Suprapubic skin (tissue), 4 donors: ENCODE measurements at regions not wholly inside any gene's neighbourhood (a gene's known extent, or its start where the extent isn't known, plus 50 kb on each side); places are given as distances from the start of the nearest gene placed in this dataset.

Experiments used
- DNase-seq, 2 donors: peaks; one replicate each; pipeline ENCODE4 v3.0.0-alpha.2; 2019; ENCODE audit warnings: low spot score in 2 of 2
- H3K27ac ChIP-seq: fragments of 200-600 bp; sonication (generic); one replicate; pipeline ENCODE4 v1.5.1; 2019
- H3K27me3 ChIP-seq: fragments of 200-600 bp; sonication (generic); one replicate; pipeline ENCODE4 v1.5.1; 2019
- H3K36me3 ChIP-seq: fragments of 200-600 bp; sonication (generic); one replicate; pipeline ENCODE4 v1.5.1; 2019
- H3K4me1 ChIP-seq: fragments of 200-600 bp; sonication (generic); one replicate; pipeline ENCODE4 v1.5.1; 2019
- H3K4me3 ChIP-seq: fragments of 200-600 bp; sonication (generic); one replicate; pipeline ENCODE4 v1.5.1; 2019; ENCODE audit warnings: mild to moderate bottlenecking
- H3K9me3 ChIP-seq: fragments of 200-600 bp; sonication (generic); one replicate; pipeline ENCODE4 v1.5.1; 2019
- CTCF ChIP-seq, 2 donors: fragments of 200-600 bp in 1 of 2; fragments of 450-650 bp in 1 of 2; sonication (generic) in 1 of 2; IDR thresholded peaks; one replicate each; pipeline ENCODE4 v1.5.1; 2016 to 2019; ENCODE audit warnings: antibody characterized with exemption in 2 of 2, mild to moderate bottlenecking in 1 of 2, moderate library complexity in 1 of 2
- EP300 ChIP-seq: sonication (generic); formaldehyde crosslinking; IDR thresholded peaks from one replicate; pipeline ENCODE4 v1.6.1; 2017; ENCODE audit warnings: antibody characterized with exemption
- POLR2A ChIP-seq, 2 donors: fragments of 450-650 bp; IDR thresholded peaks; one replicate each; pipeline ENCODE4 v1.6.1; 2017; ENCODE audit warnings: antibody characterized with exemption in 2 of 2, mild to moderate bottlenecking in 2 of 2, moderate library complexity in 2 of 2
- POLR2AphosphoS5 ChIP-seq, 3 donors: sonication (generic); formaldehyde crosslinking; IDR thresholded peaks; one replicate each; pipeline ENCODE4 v1.6.1; 2017; ENCODE audit warnings: antibody characterized with exemption in 3 of 3
- WGBS: methylation state at CpG from one replicate; pipeline ENCODE4 v1.1.5; 2018; 5-methylcytosine and 5-hydroxymethylcytosine counted together

- DNase-seq = no peak
- no peaks in the 10 kb centered on the region for H3K9me3 ChIP-seq
- H3K27me3 ChIP-seq = no peaks in the 10 kb centered on the region
- WGBS = 42% methylated on average over 3 of the region's 3 CpGs
- peak overlapping the region; percentile 46 for H3K27ac ChIP-seq
- H3K4me3 ChIP-seq = no peak overlapping the region
- no peaks in the 10 kb centered on the region for H3K36me3 ChIP-seq
- TF ChIP-seq EP300 (no peak), CTCF (IDR thresholded peaks at IDR 0.05) (no peak), POLR2A (IDR thresholded peaks at IDR 0.05) (no peak)
- H3K4me1 ChIP-seq = peaks cover 17% of the 10 kb centered on the region
These were observed 179.5 kb downstream of the SMIM20 start for GRCh38 chr4:26093551-26093950.

GRCh38 chr4:26094076-26094475 lies 180.1 kb downstream of the SMIM20 start:
- no peak for TF ChIP-seq EP300
- no peak for TF ChIP-seq CTCF (IDR thresholded peaks at IDR 0.05)
- no peak for TF ChIP-seq POLR2AphosphoS5 (IDR thresholded peaks at IDR 0.05)
- no peak for TF ChIP-seq POLR2A (IDR thresholded peaks at IDR 0.05)
- Histone ChIP-seq H3K4me1 (peaks cover 12% of the 10 kb centered on the region), H3K36me3 (no peaks in the 10 kb centered on the region), H3K9me3 (no peaks in the 10 kb centered on the region), H3K27ac (peak overlapping the region; percentile 46), H3K4me3 (no peak overlapping the region), H3K27me3 (no peaks in the 10 kb centered on the region)
- 73% methylated on average over 2 of the region's 2 CpGs for WGBS
- DNase-seq = no peak

GRCh38 chr4:26094911-26095310 lies 180.9 kb downstream of the SMIM20 start:
- H3K36me3 ChIP-seq = no peaks in the 10 kb centered on the region
- H3K4me1 ChIP-seq = peaks cover 8% of the 10 kb centered on the region
- no peak for DNase-seq
- no peak for TF ChIP-seq EP300
- no peak for TF ChIP-seq CTCF (IDR thresholded peaks at IDR 0.05)
- no peak for TF ChIP-seq POLR2AphosphoS5 (IDR thresholded peaks at IDR 0.05)
- no peak for TF ChIP-seq POLR2A (IDR thresholded peaks at IDR 0.05)
- no peak overlapping the region for H3K4me3 ChIP-seq
- WGBS = 65% methylated on average over 1 of the region's 1 CpG
- no peak overlapping the region for H3K27ac ChIP-seq
- no peaks in the 10 kb centered on the region for H3K9me3 ChIP-seq
- no peaks in the 10 kb centered on the region for H3K27me3 ChIP-seq

GRCh38 chr4:26099967-26100366 lies 185.9 kb downstream of the SMIM20 start:
- Histone ChIP-seq H3K4me1 (no peaks in the 10 kb centered on the region), H3K27me3 (no peaks in the 10 kb centered on the region), H3K36me3 (no peaks in the 10 kb centered on the region), H3K27ac (no peak overlapping the region), H3K4me3 (no peak overlapping the region), H3K9me3 (no peaks in the 10 kb centered on the region)
- DNase-seq = no peak
- TF ChIP-seq POLR2A (IDR thresholded peaks at IDR 0.05) (no peak), CTCF (IDR thresholded peaks at IDR 0.05) (no peak), EP300 (no peak), POLR2AphosphoS5 (IDR thresholded peaks at IDR 0.05) (no peak)

GRCh38 chr4:26101011-26101410 lies 187.0 kb downstream of the SMIM20 start:
- Histone ChIP-seq H3K4me3 (no peak overlapping the region), H3K9me3 (no peaks in the 10 kb centered on the region), H3K27ac (no peak overlapping the region), H3K36me3 (no peaks in the 10 kb centered on the region), H3K4me1 (peaks cover 10% of the 10 kb centered on the region), H3K27me3 (no peaks in the 10 kb centered on the region)
- TF ChIP-seq POLR2AphosphoS5 (IDR thresholded peaks at IDR 0.05) (no peak), POLR2A (IDR thresholded peaks at IDR 0.05) (no peak), EP300 (no peak), CTCF (IDR thresholded peaks at IDR 0.05) (no peak)
- 91% methylated on average over 4 of the region's 4 CpGs for WGBS
- DNase-seq = no peak
